ENCODE measurements at regions not wholly inside any gene's neighbourhood (a gene's known extent, or its start where the extent isn't known, plus 50 kb on each side); places are given as distances from the start of the nearest gene placed in this dataset.

- TF ChIP-seq, protein P1, sequence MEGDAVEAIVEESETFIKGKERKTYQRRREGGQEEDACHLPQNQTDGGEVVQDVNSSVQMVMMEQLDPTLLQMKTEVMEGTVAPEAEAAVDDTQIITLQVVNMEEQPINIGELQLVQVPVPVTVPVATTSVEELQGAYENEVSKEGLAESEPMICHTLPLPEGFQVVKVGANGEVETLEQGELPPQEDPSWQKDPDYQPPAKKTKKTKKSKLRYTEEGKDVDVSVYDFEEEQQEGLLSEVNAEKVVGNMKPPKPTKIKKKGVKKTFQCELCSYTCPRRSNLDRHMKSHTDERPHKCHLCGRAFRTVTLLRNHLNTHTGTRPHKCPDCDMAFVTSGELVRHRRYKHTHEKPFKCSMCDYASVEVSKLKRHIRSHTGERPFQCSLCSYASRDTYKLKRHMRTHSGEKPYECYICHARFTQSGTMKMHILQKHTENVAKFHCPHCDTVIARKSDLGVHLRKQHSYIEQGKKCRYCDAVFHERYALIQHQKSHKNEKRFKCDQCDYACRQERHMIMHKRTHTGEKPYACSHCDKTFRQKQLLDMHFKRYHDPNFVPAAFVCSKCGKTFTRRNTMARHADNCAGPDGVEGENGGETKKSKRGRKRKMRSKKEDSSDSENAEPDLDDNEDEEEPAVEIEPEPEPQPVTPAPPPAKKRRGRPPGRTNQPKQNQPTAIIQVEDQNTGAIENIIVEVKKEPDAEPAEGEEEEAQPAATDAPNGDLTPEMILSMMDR (IDR thresholded peaks at IDR 0.05), result no peak
- TF ChIP-seq POLR2A (IDR thresholded peaks at IDR 0.05; ENCODE audit: low read depth) (no peak), EP300 (IDR thresholded peaks at IDR 0.05) (no peak), POLR2AphosphoS5 (IDR thresholded peaks at IDR 0.05) (no peak)
- no peaks in the 10 kb centered on the region for H3K27me3 ChIP-seq
- H3K4me3 ChIP-seq, result no peak overlapping the region
- WGBS, result 79% methylated on average over 7 of the region's 7 CpGs
- H3K36me3 ChIP-seq, result no peaks in the 10 kb centered on the region
- intact Hi-C loops (cut with DNase I), result no loop called here
- no peaks in the 10 kb centered on the region for H3K9me3 ChIP-seq
- DNase-seq (ENCODE audit: extremely low spot score), result peak; percentile 82
- no peak overlapping the region for H3K27ac ChIP-seq (replicated peaks in 1 of 4)
- no peaks in the 10 kb centered on the region for H3K4me1 ChIP-seq
These were observed 773.7 kb downstream of the BCL11B start for GRCh38 chr14:98498019-98498885.

DNA sequence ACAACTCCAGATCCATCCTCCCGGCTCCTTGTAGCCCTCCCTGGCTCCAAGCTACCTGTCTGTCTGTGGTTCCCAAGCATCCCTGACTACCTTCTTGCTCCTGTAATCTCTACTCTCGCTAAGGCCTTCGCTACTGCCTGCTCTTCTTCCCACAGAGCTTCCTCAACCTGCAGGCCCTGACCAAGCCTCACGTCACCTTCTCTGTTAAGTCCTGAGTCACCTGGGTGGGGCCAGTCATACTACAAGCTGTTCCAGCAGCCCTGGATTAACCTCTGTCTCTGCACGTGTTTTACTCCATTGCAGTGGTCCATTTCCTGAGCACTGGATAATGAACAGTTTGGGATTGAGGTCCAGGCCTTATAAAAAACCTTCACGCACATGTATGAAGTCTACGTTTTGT is 770.7 kb downstream of the BCL11B start:
- TF ChIP-seq POLR2AphosphoS5 (IDR thresholded peaks at IDR 0.05), result no peak
- TF ChIP-seq EP300 (IDR thresholded peaks at IDR 0.05), result no peak
- TF ChIP-seq POLR2A (IDR thresholded peaks at IDR 0.05; ENCODE audit: low read depth), result no peak
- TF ChIP-seq, protein P1 (IDR thresholded peaks at IDR 0.05), result no peak
- H3K9me3 ChIP-seq, result no peaks in the 10 kb centered on the region
- DNase-seq (ENCODE audit: extremely low spot score), result no peak
- H3K4me1 ChIP-seq, result no peaks in the 10 kb centered on the region
- 87% methylated on average over 7 of the region's 7 CpGs for WGBS
- H3K27ac ChIP-seq (replicated peaks in 1 of 4), result no peak overlapping the region
- H3K4me3 ChIP-seq, result no peak overlapping the region
- intact Hi-C loops (cut with DNase I), result no loop called here
- no peaks in the 10 kb centered on the region for H3K27me3 ChIP-seq
- no peaks in the 10 kb centered on the region for H3K36me3 ChIP-seq

- Histone ChIP-seq H3K4me3 (no peak overlapping the region), H3K9me3 (no peaks in the 10 kb centered on the region), H3K27me3 (no peaks in the 10 kb centered on the region), H3K27ac (replicated peaks in 1 of 4) (no peak overlapping the region), H3K4me1 (no peaks in the 10 kb centered on the region), H3K36me3 (no peaks in the 10 kb centered on the region)
- DNase-seq (ENCODE audit: extremely low spot score), result peak; percentile 45
- 89% methylated on average over 4 of the region's 4 CpGs for WGBS
- intact Hi-C loops (cut with DNase I), result no loop called here
- no peak for TF ChIP-seq POLR2AphosphoS5 (IDR thresholded peaks at IDR 0.05)
- TF ChIP-seq, protein P1 (IDR thresholded peaks at IDR 0.05), result no peak
These were observed 770.2 kb downstream of the BCL11B start for GRCh38 chr14:98501836-98502235.

DNA sequence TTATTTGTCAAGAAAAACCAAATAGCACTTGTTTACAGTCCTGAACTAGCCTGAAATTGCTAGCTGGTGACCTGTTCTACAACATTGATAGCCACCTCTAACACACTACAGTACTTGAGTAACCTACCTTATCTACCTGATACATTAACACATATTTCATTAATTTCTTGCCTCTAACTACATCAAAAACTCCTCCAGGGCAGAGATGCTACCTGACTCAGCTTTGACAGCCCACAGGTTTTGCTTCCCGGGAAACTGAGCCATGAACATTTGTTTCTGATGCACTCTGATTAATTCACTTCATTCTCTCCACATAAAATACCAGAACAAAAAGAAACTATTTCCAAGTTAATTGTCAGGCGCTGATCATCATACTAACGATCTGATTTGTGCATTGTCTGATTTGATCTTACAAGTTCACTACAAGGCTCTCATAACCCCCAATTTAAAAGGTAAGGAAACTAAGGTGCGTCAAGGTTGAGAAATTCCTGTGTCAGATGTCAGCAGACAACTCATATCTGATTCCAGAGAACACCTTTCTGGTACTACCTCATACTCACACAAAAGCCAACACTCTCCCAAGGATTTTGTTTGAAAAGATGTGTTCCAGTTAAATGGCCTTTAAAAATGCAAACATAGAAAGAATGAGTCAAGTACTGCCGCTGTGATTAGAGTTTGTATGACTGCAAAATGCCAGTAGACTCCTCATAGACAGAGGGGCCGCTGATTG is 768.7 kb downstream of the BCL11B start:
- intact Hi-C loops (cut with DNase I), result no loop called here
- no peaks in the 10 kb centered on the region for H3K4me1 ChIP-seq
- H3K36me3 ChIP-seq, result no peaks in the 10 kb centered on the region
- H3K9me3 ChIP-seq, result peaks cover 0 to 2% (median 0%) of the 10 kb centered on the region in 4 donors
- H3K4me3 ChIP-seq, result no peak overlapping the region
- H3K27ac ChIP-seq (replicated peaks in 1 of 4), result no peak overlapping the region
- DNase-seq (ENCODE audit: extremely low spot score), result peak; percentile 29
- 84% methylated on average over 6 of the region's 6 CpGs for WGBS
- no peaks in the 10 kb centered on the region for H3K27me3 ChIP-seq
- TF ChIP-seq POLR2AphosphoS5 (IDR thresholded peaks at IDR 0.05), result no peak
- TF ChIP-seq POLR2A (IDR thresholded peaks at IDR 0.05; ENCODE audit: low read depth), result no peak
- TF ChIP-seq, protein P1 (IDR thresholded peaks at IDR 0.05), result no peak
- no peak for TF ChIP-seq EP300 (IDR thresholded peaks at IDR 0.05)
